ENCODE measurements at regions not wholly inside any gene's neighbourhood (a gene's known extent, or its start where the extent isn't known, plus 50 kb on each side); places are given as distances from the start of the nearest gene placed in this dataset.
A peak's percentile ranks its signal among the peaks of the same experiment; 100 is the strongest.
"Not testable (repeated sequence)": the region's sequence is repeated elsewhere in the genome, so short reads cannot be mapped to it uniquely, and the experiment has no call there.

GRCh38 chr5:124960266-124960665, 213.8 kb upstream of the ZNF608 start:
- TF ChIP-seq CTCF (conservative IDR thresholded peaks at IDR 0.05; ENCODE audit: low read depth, low read length): no peak
- DNase-seq (ENCODE audit: low read depth): no peak
- no peak overlapping the region for H3K4me3 ChIP-seq (ENCODE audit: low read depth, low read length)

- no peak for DNase-seq (ENCODE audit: low read depth)
- no peak overlapping the region for H3K4me3 ChIP-seq (ENCODE audit: low read depth, low read length)
- no peak for TF ChIP-seq CTCF (conservative IDR thresholded peaks at IDR 0.05; ENCODE audit: low read depth, low read length)
Measured at GRCh38 chr5:124961521-124961920, 215.1 kb upstream of the ZNF608 start.

GRCh38 chr5:124962111-124962510, 215.7 kb upstream of the ZNF608 start:
- no peak for TF ChIP-seq CTCF (conservative IDR thresholded peaks at IDR 0.05; ENCODE audit: low read depth, low read length)
- DNase-seq (ENCODE audit: low read depth): no peak
- H3K4me3 ChIP-seq (ENCODE audit: low read depth, low read length): no peak overlapping the region

- TF ChIP-seq CTCF (conservative IDR thresholded peaks at IDR 0.05; ENCODE audit: low read depth, low read length): no peak
- DNase-seq (ENCODE audit: low read depth): no peak
- H3K4me3 ChIP-seq (ENCODE audit: low read depth, low read length): no peak overlapping the region
Measured at GRCh38 chr5:124962735-124963134, 216.3 kb upstream of the ZNF608 start.

GRCh38 chr5:124963236-124963919, 216.9 kb upstream of the ZNF608 start:
- no peak overlapping the region for H3K4me3 ChIP-seq (ENCODE audit: low read depth, low read length)
- DNase-seq (ENCODE audit: low read depth): peak; percentile 29
- no peak for TF ChIP-seq CTCF (conservative IDR thresholded peaks at IDR 0.05; ENCODE audit: low read depth, low read length)

- H3K4me3 ChIP-seq (ENCODE audit: low read depth, low read length); DNase-seq (ENCODE audit: low read depth): not testable (repeated sequence)
Measured at GRCh38 chr5:124966741-124967140, 220.3 kb upstream of the ZNF608 start.

GRCh38 chr5:124970381-124970780, 223.9 kb upstream of the ZNF608 start:
- DNase-seq (ENCODE audit: low read depth); H3K4me3 ChIP-seq (ENCODE audit: low read depth, low read length): not testable (repeated sequence)

GRCh38 chr5:124972703-124973102, 226.3 kb upstream of the ZNF608 start:
- H3K4me3 ChIP-seq (ENCODE audit: low read depth, low read length): no peak overlapping the region
- TF ChIP-seq CTCF (conservative IDR thresholded peaks at IDR 0.05; ENCODE audit: low read depth, low read length): peak; percentile 12
- no peak for DNase-seq (ENCODE audit: low read depth)
